Skin epidermis (tissue), 12 donors: ENCODE measurements at regions not wholly inside any gene's neighbourhood (a gene's known extent, or its start where the extent isn't known, plus 50 kb on each side); places are given as distances from the start of the nearest gene placed in this dataset.

Experiments used
- H3K27ac ChIP-seq, 21 experiments: fragments of 200-600 bp; sonication (generic) in 11 of 21; one replicate each; pipeline ENCODE4 v1.5.0; 2020; ENCODE audit warnings: mild to moderate bottlenecking in 3 of 21, inconsistent platforms in 2 of 21, moderate library complexity in 2 of 21
- H3K4me3 ChIP-seq, 7 experiments: fragments of 200-600 bp; sonication (generic) in 2 of 7; one replicate each; pipeline ENCODE4 v1.5.0; 2020; ENCODE audit warnings: inconsistent platforms in 2 of 7, mild to moderate bottlenecking in 2 of 7, moderate library complexity in 1 of 7

DNA sequence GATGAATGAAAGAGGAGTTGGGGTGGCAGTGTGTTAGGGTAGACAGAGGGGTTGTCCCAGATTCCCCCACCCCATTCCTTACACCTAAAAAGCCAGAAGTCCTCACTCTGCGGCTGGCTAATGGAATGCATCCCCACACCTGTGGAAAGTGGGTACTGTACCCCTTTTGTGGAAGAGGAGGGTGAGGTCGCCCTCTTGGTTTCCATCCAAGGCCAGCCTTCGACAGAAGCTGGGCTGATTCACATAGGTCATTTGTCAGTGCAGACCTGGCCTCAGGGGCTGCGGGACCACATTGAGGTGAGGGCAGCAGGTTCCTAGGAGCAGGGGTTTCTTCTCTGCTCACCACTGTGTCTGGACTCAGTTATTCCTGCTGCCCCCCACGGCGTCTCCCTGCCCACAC lies 671.6 kb downstream of the MATN1 start:
- no peak overlapping the region for H3K4me3 ChIP-seq
- H3K27ac ChIP-seq = no peak overlapping the region

DNA sequence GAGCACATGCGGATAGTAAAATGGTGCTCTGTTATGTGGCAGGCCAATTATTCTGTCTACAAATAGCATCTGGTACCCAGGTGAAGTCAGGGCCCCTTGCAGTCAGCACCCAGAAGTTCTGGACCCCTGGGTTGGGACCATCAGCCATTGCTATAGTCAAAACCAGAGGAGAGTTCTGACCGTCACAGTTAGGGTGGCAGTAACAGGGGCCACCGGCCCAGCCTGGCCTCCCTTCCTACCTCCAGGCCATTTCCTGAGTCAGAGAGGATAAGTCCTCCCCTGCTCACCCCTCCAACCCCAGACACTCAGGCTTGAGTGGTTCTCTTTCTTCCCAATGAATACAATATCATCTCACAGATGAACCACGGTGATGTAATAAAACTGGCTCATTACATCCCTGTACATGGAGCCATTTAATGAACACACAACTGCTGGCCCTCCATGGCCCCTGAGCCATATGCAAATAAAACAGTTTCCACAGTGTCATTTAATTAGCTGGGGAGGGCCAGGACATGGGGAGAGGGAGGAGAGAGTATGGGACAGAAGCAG lies 673.6 kb downstream of the MATN1 start:
- no peak overlapping the region for H3K27ac ChIP-seq
- no peak overlapping the region for H3K4me3 ChIP-seq

DNA sequence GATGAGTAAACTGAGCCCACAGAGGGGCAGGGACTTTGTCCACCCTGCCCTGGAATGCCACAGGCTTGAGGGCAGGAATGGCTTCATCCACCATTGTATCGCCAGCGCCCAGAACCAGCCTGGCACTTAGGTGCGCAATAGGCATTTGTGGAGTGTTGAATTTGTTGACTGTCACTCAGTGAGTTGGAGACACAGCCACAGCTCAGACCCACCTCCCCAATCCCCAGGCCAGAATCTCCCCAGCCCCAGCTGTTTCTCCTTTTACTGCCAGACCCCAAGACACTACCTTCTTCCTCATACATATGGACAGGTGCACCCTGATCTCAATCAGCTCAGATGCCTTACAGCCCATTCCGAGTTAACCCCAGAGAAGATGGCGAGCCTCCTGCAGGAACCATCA lies 674.5 kb downstream of the MATN1 start:
- Histone ChIP-seq H3K27ac (no peak overlapping the region), H3K4me3 (no peak overlapping the region)

DNA sequence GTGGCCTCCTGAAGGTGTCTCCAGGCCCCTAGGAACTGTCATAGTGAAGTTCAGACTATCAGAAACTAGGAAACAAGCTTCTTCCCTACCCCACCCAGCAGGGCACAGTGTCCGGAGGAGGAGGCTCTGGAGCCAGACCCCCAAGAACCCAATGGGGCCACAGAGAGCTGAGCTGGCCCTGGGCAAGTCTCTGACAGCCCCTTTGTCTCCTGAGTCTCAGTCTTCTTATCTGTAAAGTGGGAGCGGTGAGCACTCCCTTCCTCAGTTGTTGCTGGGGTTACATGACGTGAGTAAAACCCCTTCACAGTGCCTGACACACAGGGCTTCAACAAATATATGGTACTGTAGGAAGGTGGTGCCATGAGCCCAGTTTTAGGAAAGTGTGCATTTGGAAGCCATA lies 675.8 kb downstream of the MATN1 start:
- Histone ChIP-seq H3K4me3 (no peak overlapping the region), H3K27ac (no peak overlapping the region)

DNA sequence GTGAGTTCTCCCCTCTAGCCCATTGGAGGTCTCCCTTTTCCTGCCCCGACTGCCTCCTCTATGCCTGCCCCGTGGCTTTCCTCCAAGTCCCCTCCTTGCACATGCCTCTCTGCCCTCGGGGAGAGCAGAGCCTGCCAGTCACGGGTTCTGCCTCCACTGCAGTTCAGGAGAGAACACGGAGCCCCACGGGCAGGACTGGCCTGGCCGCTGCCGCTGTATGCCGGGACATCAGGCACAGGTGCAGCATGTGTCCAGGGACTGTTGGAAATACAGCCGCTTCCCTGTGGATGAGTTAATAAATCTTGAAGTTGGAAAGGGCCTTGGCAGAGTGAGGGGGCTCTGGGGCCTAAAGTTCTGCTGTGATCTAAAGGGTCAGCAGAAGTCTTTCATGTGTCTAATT lies 676.6 kb downstream of the MATN1 start:
- H3K4me3 ChIP-seq = no peak overlapping the region
- no peak overlapping the region for H3K27ac ChIP-seq

DNA sequence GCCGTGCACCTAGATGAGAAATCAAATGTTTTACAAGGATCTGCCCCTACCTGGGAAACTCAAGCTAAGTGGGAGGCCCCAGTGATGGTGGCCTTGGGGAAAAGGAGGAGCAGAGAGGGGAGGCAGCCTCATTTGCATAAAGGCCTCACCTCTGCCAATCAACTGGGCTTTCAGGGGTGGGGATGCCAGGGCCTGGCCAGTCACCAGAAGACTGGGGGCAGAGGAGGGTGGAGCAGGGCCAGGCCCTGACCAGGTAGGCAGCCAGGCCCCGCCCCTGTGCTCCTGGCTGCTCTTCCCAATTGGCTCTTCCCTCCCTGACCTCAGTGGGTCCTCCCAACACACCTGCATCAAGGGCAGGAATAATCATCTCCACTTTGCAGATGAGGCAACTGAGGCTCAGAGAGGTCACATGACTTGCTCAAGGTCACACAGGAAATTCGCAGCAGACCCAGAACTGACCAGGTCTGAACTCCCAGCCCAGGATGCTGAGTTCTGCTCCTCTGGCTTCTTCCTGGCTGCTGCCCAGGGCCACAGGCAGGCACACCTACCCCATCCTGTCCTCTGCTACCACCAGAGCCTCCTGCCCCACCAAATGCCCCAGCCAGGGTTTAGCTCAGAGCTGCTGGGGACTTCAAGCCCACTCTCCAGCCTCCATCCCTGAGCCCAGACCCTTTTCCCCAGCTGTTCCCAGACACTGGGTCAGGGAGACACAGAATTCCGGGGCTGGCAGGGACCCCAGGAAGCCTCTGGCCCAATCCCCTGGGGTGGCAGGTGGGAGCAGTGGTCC lies 677.9 kb downstream of the MATN1 start:
- Histone ChIP-seq H3K27ac (no peak overlapping the region), H3K4me3 (no peak overlapping the region)

GRCh38 chr1:30044656-30045144 lies 678.7 kb downstream of the MATN1 start:
- H3K27ac ChIP-seq = no peak overlapping the region
- H3K4me3 ChIP-seq = no peak overlapping the region

GRCh38 chr1:30043731-30044408 lies 679.5 kb downstream of the MATN1 start:
- Histone ChIP-seq H3K27ac (no peak overlapping the region), H3K4me3 (no peak overlapping the region)

DNA sequence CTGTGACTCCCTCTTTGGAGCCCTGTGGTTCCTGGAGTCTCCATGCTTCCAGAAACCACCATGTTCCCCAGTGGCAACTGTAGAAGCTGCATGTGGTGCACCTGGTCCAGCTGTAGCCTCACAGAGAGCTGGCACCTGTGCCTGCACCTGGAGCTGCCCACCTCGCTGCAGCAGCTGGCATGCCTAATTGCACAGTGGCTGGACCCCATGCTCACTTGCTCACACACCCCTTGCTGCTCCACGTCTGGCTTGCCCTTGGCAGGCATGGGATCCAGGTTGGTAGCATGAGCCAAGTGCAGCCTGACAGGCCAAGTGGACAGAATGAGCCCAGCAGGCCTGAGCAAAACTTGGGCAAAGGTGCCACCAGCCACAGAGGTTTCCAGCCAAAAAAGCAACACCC lies 680.1 kb downstream of the MATN1 start:
- Histone ChIP-seq H3K27ac (no peak overlapping the region), H3K4me3 (no peak overlapping the region)

GRCh38 chr1:30042438-30043147 lies 680.8 kb downstream of the MATN1 start:
- no peak overlapping the region for H3K27ac ChIP-seq
- H3K4me3 ChIP-seq = no peak overlapping the region

- no peak overlapping the region for H3K4me3 ChIP-seq
- no peak overlapping the region for H3K27ac ChIP-seq
Observed at GRCh38 chr1:30041741-30042437, 681.5 kb downstream of the MATN1 start.

GRCh38 chr1:30040081-30041019 lies 683.0 kb downstream of the MATN1 start:
- no peak overlapping the region for H3K27ac ChIP-seq
- no peak overlapping the region for H3K4me3 ChIP-seq

DNA sequence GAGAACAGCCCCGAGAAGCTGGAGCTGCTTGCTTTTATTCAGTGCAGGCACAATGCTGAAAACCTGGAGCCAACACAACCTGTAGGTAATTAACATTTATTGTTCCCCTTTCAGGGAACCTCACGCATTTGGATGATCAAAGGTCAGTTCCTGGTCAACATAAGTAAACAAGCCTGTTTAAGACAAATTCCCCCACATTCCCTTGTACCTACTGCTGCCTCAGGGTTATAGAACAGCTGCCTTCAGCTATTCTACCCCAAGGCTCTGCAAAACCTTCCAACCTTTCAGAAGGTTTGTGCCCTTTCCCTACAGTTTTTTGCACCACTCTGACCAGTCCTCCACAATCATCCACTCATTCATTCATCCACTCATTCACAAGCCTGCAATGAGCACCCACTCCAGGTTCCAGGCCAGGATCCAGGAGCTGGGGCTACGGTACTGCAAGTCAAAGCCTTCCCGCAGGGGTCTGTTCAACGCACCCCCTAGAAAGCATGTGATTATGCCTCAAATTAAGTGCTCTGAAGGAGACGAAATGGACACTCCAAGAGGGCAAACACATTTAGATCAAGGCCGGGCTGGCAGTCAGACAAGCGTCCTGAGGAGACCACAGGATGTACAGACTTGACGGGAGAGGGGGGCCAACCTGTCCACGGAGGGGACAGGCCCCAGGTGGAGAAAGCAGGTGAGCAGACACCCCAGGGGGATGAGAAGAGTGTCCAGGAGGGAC lies 683.9 kb downstream of the MATN1 start:
- no peak overlapping the region for H3K4me3 ChIP-seq
- H3K27ac ChIP-seq = no peak overlapping the region

DNA sequence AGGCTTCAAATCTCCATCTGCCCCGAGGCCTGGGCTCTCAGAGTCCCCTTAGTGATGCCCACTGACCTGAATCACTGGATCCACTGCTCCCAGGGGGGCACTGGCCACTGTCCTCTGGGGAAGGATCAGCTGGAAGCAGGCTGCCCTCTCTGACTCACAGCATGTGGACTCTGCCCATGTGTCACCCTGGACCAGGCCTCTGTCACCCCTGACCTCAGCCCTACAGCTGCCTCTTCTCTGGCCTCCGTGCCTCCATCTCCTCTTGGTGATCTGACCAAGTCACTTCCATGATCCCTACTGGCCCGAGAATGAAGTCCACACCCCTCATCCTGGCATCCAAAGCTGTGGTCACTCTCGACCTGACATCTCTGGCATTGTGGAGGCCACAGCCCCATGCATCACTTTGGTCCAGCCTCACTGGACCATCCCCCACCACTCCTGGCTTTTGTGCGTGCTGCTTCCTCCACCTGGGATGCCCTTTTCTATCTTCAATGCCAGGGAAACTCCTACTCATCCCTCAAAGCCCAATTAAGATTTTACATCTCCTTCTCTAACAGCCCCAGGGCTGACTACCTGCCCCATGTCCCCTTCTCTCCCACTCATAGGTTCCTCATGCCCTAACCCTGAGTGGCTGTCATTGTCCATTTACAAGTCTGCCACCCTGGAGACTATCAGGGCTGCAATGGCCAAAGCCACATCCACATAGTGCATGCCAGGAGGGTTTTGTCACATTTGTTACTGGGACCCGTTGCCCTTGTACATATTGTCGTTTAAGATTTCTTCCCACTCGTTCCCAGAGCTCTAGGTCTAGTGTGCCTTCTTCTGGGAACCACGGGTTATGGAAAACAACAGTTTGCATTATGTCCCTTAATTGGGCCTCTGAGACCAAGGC lies 685.0 kb downstream of the MATN1 start:
- no peak overlapping the region for H3K4me3 ChIP-seq
- no peak overlapping the region for H3K27ac ChIP-seq

DNA sequence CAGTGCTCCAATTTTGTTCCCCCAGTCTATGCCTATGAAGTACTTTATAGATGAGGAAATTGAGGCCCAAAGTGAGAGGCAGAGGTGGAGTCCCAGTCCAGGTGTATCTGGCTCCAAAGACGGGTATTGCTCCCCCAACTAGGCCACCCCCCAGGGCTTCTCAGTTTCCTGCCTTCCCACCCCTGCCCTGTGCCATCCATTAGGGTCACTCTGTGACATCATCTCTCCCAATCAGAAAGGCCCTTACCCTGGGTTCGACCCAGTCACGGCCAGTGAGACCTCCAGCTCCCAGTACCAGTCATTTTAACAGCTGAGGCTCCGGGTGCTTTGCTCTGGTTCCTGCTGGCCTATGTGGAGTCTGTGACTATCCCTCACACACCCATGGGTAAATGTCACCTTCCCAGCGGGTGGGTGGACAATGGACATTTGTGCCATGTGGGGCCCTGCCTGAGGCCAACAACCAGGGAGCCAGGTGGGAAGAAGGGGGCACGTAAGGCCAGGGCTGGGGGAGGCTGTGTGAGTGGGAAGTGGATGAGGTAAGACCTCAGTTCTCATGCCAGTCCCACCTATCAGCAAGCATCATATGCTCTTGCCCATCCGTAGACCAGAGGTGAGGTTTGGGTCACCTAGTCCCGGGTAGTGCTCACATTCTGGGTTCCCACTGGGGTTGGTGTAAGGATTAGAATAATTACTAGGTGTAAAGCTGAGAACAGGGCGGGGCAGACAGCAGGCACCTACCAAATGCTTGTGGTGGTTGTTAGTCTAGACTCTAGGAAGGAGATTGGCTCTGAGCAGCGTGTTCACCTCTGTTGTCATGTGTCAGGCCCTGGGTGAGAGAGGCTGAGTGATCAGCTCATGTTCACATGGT lies 685.9 kb downstream of the MATN1 start:
- no peak overlapping the region for H3K27ac ChIP-seq
- H3K4me3 ChIP-seq = no peak overlapping the region

DNA sequence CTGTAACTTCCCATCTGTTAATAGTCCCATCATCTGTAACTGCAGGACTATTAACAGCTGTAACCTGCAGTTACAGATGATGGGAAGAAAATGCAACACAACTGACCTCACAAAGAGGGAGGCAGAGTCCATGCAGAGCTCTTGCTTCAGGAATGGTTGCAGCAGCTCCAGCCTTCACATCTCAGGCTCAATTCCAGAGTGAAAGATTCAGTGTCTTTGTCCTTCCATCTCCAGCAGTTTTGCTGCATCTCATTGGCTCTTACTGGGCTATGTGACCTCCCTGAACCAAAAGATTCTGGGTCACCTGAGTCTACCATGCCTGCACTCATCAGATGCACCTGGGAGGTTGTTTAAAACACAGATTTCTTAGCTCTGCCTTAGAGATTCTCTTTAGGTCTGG lies 686.7 kb downstream of the MATN1 start:
- Histone ChIP-seq H3K27ac (no peak overlapping the region), H3K4me3 (no peak overlapping the region)
